ENCODE measurements at regions not wholly inside any gene's neighbourhood (a gene's known extent, or its start where the extent isn't known, plus 50 kb on each side); places are given as distances from the start of the nearest gene placed in this dataset.

- Histone ChIP-seq H3K9me3 (ENCODE audit: low read length) (no peaks in the 10 kb centered on the region), H3K4me2 (ENCODE audit: low read length) (no peak overlapping the region), H3K36me3 (ENCODE audit: low read depth, low read length) (no peaks in the 10 kb centered on the region), H3K9me2 (replicated peaks; ENCODE audit: low read length) (no peaks in the 10 kb centered on the region), H2AFZ (ENCODE audit: low read length) (no peak overlapping the region), H3K4me1 (ENCODE audit: insufficient read depth, low read length) (peaks cover 14% of the 10 kb centered on the region; the same call in 1 of the 2 replicates), H3F3A (ENCODE audit: low read length, unreplicated experiment) (no peaks in the 10 kb centered on the region), H3K27ac (ENCODE audit: low read length) (no peak overlapping the region), H3K4me3 (ENCODE audit: low read length) (no peak overlapping the region), H3K9ac (ENCODE audit: low read length) (no peak overlapping the region), H3K27me3 (ENCODE audit: low read length) (no peaks in the 10 kb centered on the region), H4K20me1 (ENCODE audit: low read length) (no peaks in the 10 kb centered on the region), H3K79me2 (ENCODE audit: low read length) (no peaks in the 10 kb centered on the region)
- ChIA-PET CTCF (no interaction called here), POLR2A (ENCODE audit: unreplicated experiment) (no interaction called here)
- no peak for TF ChIP-seq EZH2phosphoT487 (IDR thresholded peaks at IDR 0.05; ENCODE audit: borderline replicate concordance, low read length)
- TF ChIP-seq CTCF (conservative IDR thresholded peaks at IDR 0.05; ENCODE audit: low read depth, low read length): no peak
- no peak for TF ChIP-seq EZH2 (IDR thresholded peaks at IDR 0.05; ENCODE audit: low read length, unreplicated experiment)
- intact Hi-C loops (cut with micrococcal nuclease): no loop called here
- no TSS peak for BruUV-seq (replicated peaks)
- DNase-seq (no peak), ATAC-seq (no peak)
Observed at GRCh38 chr6:129932321-129932720, 71.2 kb upstream of the TMEM244 start.

GRCh38 chr6:129929433-129929832, 68.3 kb upstream of the TMEM244 start:
- Histone ChIP-seq H3K4me1 (ENCODE audit: insufficient read depth, low read length) (peaks cover 9% of the 10 kb centered on the region; the same call in 1 of the 2 replicates), H3K36me3 (ENCODE audit: low read depth, low read length) (no peaks in the 10 kb centered on the region), H3K4me3 (ENCODE audit: low read length) (no peak overlapping the region), H3K9me2 (replicated peaks; ENCODE audit: low read length) (no peaks in the 10 kb centered on the region), H4K20me1 (ENCODE audit: low read length) (no peaks in the 10 kb centered on the region), H3K9me3 (ENCODE audit: low read length) (no peaks in the 10 kb centered on the region), H3F3A (ENCODE audit: low read length, unreplicated experiment) (no peaks in the 10 kb centered on the region), H3K9ac (ENCODE audit: low read length) (no peak overlapping the region), H3K4me2 (ENCODE audit: low read length) (no peak overlapping the region), H2AFZ (ENCODE audit: low read length) (no peak overlapping the region), H3K27me3 (ENCODE audit: low read length) (no peaks in the 10 kb centered on the region), H3K27ac (ENCODE audit: low read length) (no peak overlapping the region), H3K79me2 (ENCODE audit: low read length) (no peaks in the 10 kb centered on the region)
- TF ChIP-seq CTCF (conservative IDR thresholded peaks at IDR 0.05; ENCODE audit: low read depth, low read length) (no peak), EZH2 (IDR thresholded peaks at IDR 0.05; ENCODE audit: low read length, unreplicated experiment) (no peak), EZH2phosphoT487 (IDR thresholded peaks at IDR 0.05; ENCODE audit: borderline replicate concordance, low read length) (no peak)
- CTCF ChIA-PET: no interaction called here
- POLR2A ChIA-PET (ENCODE audit: unreplicated experiment): no interaction called here
- intact Hi-C loops (cut with micrococcal nuclease): no loop called here
- no TSS peak for BruUV-seq (replicated peaks)
- DNase-seq: peak; percentile 29
- ATAC-seq: peak; percentile 45; the same call in 1 of the 2 replicates

- Histone ChIP-seq H3K36me3 (ENCODE audit: low read depth, low read length) (no peaks in the 10 kb centered on the region), H3K9ac (ENCODE audit: low read length) (no peak overlapping the region), H4K20me1 (ENCODE audit: low read length) (no peaks in the 10 kb centered on the region), H3K79me2 (ENCODE audit: low read length) (no peaks in the 10 kb centered on the region), H3K4me1 (ENCODE audit: insufficient read depth, low read length) (peaks cover 9% of the 10 kb centered on the region; the same call in 1 of the 2 replicates), H2AFZ (ENCODE audit: low read length) (no peak overlapping the region), H3K4me3 (ENCODE audit: low read length) (no peak overlapping the region), H3K4me2 (ENCODE audit: low read length) (no peak overlapping the region), H3K27me3 (ENCODE audit: low read length) (no peaks in the 10 kb centered on the region), H3F3A (ENCODE audit: low read length, unreplicated experiment) (no peaks in the 10 kb centered on the region), H3K27ac (ENCODE audit: low read length) (no peak overlapping the region), H3K9me2 (replicated peaks; ENCODE audit: low read length) (no peaks in the 10 kb centered on the region), H3K9me3 (ENCODE audit: low read length) (no peaks in the 10 kb centered on the region)
- TF ChIP-seq CTCF (conservative IDR thresholded peaks at IDR 0.05; ENCODE audit: low read depth, low read length): no peak
- no peak for TF ChIP-seq EZH2 (IDR thresholded peaks at IDR 0.05; ENCODE audit: low read length, unreplicated experiment)
- no peak for TF ChIP-seq EZH2phosphoT487 (IDR thresholded peaks at IDR 0.05; ENCODE audit: borderline replicate concordance, low read length)
- CTCF ChIA-PET: no interaction called here
- BruUV-seq (replicated peaks): no TSS peak
- no peak for ATAC-seq
- POLR2A ChIA-PET (ENCODE audit: unreplicated experiment): no interaction called here
- DNase-seq: no peak
- intact Hi-C loops (cut with micrococcal nuclease): no loop called here
Observed at GRCh38 chr6:129923530-129924250, 62.6 kb upstream of the TMEM244 start.

Measured in PC-3 (cell line).